ENCODE measurements at regions not wholly inside any gene's neighbourhood (a gene's known extent, or its start where the extent isn't known, plus 50 kb on each side); places are given as distances from the start of the nearest gene placed in this dataset.
"Not testable (repeated sequence)": the region's sequence is repeated elsewhere in the genome, so short reads cannot be mapped to it uniquely, and the experiment has no call there.

DNA sequence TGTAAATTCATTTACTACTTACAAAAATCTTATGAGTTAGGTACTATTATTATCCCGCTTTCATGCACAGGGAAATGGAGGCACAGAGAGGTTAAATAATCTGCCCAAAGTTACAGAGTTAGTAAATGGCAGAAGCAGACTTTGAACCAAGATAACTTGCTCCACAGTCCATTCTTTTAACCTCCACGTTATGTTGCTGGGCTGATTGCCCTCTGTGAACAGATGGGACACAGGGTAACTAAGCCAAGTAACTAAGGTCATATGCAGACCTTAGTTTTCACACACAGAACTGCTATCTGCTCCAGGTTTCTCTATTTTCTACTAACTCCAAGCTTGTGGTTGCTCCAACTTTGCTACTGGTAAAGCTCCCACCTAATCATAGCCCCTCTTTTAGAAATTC is 147.1 kb upstream of the IFNG-AS1 start:
- DNase-seq (ENCODE audit: low spot score), result no peak

DNA sequence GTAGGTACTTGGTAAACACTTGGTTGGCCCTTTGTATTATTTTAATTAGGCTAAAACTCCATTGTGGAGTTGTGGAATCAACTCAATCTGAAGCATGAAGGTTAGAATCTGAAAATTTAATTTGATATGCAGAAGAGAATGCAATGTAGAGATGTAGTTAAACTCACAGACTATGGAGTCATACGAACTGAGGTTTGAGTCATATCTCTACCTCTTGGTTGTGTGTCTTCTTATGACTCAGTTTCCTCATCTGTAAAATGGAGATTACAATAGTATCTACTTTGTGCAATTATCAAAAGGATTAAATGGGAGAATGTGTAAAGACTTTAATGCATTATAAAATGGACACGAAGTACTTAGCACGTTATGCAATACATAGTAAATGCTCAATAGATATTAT is 146.0 kb upstream of the IFNG-AS1 start:
- no peak for DNase-seq (ENCODE audit: low spot score)

DNA sequence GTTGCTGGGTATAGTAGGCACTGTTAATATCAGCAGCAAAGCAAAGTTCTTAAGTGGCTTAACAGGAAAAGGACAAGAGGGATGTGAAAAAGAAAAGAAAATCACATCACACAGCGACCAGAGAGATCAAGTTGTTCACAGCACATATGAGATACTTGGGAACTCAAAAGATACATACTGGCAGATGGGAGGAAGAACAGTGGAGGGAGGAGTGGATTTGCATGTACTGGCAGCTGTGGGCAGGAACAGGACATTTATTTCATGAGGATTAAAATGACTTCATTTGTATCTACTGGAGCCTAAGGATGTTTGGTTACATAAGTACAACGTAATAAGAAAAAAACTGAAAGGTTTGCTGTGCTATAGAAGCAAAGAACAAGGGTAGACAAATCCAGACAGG is 136.5 kb upstream of the IFNG-AS1 start:
- no peak for DNase-seq (ENCODE audit: low spot score)

DNA sequence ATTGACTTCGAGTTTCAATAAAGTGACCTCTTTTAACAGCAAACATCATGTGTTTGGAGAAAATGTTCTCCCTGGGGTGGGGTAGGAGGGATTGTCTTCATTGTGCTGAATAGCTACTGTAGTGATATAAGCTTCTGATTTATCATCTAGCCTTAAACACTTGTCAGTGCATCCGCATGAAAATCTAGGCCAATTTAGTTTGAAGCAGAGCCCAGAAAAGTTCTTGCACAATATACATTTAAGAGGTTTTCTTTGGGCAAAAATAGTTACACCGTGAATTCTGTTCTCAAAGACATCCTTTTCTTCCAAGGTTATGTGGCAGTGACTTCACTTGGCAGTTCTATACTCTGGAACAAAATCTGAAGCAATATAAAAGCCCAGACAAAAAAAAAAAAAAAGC is 136.0 kb upstream of the IFNG-AS1 start:
- DNase-seq (ENCODE audit: low spot score), result no peak

DNA sequence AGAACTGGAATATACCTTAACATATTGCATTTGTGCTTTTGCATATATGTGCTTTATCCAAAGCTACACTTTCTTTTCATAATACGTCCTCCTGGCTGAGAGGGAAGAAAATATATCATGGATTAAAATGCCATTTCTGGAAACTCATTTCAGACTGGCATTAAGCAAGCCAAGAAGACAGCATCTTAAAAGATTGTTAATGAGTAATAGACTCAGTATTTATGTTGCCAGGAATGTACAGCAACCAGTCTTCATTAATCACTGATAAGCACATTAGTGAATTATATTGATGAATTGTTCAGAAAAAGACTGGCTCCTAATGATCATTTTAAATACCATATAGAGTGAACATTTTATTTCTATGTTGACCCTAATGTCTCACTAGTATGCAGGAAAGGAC is 134.9 kb upstream of the IFNG-AS1 start:
- no peak for DNase-seq (ENCODE audit: low spot score)

DNA sequence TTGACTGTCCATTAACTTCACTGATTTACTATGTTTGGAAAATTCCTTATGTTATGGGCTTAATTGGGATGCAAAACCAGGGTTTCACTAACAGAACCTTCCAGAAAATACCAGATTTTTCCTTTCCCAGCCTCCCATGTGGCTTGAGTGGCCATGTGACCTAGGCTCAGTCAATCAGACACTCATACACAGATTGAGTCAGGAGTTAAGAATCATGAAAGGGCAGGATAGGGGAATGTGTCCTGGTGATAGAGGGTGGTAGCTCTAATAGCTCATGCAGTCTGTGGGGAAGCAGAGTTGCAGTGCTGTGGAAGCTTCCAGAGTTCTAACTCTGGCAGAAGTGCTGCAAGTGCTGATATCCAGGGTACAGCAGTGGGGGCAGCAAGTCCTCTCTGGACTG is 134.1 kb upstream of the IFNG-AS1 start:
- no peak for DNase-seq (ENCODE audit: low spot score)

DNA sequence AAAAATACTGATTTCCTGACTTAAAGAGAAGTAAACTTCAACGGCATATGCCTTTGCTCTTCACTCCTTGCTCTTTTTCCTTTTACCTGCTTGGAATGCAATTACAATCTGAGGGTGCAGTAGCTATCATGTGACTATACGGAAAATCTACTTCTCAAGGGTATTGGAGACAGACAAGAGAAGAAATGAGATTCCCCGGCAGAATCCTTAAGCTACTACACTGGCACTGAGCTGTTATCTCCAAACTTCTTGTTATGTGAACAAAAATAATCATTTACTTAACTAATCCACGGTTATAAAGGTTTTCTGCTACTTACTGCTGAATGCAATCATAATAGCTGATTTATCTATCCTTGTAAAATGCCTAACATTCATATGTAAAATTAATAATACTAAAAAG is 118.0 kb upstream of the IFNG-AS1 start:
- DNase-seq (ENCODE audit: low spot score), result no peak

DNA sequence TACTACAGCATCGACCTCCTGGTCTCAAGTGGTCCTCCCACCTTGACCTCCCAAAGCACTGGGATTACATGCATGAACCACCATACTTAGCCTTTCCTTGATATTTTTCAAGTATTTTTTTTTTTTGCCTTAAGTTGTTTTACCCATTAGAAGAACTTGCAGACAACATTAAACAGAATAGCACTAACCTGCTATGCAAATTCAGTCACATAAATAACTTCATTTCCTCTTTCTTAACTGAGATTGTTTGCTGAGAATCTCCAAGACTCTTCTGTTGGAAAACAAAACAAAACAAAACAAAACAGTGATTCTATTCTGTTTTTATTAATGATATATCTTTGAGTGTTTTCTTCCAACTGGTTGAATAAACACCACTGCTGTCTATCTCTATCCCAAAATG is 115.9 kb upstream of the IFNG-AS1 start:
- no peak for DNase-seq (ENCODE audit: low spot score)

DNA sequence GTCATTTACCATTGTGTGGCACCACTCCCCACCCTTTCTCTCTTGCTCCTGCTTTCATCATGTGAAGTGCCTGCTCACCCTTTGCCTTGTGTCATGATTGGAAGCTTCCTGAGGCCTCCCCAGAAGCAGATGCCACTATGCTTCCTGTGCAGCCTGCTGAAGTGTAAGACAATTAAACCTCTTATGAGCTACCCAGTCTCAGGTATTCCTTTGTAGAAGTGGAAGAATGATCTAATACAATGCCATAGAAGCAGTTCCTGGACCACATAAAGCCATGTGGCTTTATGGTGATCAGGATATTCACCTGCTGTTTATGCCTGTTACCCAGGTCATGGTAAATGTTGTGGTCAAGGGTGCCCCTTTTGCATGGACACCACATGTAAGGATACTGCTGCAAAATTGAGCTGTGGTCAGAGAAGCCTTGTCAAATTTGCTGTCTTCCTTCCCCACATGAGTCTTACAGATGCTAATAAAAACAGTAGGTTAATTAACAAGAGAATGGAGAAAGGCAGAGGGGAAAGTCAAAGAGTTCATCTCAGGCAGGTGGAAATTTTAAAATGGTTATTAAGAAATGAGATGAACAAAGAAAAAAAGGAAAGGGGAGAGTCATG is 112.8 kb upstream of the IFNG-AS1 start:
- DNase-seq (ENCODE audit: low spot score), result no peak

DNA sequence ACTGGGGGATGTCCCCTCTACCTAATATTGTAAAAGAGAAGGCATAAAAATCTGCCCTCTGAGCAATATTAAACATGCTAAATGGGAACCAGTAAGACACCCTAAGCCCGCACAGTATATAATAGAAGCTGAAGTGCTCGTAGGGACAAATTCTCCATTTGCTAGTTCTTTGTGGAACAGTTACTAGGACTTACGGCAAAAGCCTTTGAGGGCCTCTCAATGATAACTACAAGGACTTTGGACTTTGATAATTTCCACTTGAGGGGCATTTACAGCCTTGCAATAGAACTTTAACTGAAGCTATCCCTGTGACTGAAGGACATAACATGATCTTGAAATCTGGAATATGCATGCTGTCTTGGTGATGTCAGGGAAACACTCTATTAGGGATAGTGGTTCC is 111.5 kb upstream of the IFNG-AS1 start:
- no peak for DNase-seq (ENCODE audit: low spot score)

DNA sequence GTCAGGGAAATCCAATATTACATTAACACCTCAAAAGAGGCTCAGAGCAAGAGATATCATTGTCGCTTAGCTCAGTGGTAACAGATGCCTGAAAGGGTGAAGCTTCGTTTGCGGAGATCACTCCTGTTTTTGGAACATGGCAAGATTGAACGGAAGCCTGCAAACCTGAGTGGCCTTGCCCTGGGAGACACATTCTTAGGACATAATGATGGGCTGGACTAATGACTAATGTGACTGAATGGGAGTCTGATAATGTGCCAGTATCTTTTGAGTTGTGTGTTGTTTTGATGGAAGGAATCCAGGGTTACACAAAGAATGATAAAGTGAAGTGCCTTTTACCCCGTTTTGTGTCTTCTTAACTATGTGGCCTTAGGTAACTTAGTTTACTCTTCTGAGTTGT is 109.3 kb upstream of the IFNG-AS1 start:
- no peak for DNase-seq (ENCODE audit: low spot score)

DNA sequence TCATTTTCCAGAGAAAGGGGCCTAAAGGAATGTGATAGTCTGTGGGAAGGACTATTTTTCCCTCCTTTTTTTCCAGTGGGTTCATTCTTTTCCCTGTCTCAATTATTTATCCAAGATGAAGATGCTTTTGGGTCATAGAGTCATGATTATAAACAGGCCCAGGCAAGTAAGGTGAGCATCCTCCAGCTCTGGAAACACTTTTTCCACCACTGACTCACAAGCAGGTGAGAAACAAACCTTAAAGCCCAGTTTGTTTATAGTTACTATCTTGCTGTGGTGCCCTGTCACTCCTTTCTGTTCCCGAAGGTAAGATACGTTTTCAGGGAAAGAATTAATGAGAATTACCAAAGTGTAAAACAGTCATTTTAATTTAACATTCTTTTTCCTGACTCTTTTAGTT is 107.7 kb upstream of the IFNG-AS1 start:
- no peak for DNase-seq (ENCODE audit: low spot score)

DNA sequence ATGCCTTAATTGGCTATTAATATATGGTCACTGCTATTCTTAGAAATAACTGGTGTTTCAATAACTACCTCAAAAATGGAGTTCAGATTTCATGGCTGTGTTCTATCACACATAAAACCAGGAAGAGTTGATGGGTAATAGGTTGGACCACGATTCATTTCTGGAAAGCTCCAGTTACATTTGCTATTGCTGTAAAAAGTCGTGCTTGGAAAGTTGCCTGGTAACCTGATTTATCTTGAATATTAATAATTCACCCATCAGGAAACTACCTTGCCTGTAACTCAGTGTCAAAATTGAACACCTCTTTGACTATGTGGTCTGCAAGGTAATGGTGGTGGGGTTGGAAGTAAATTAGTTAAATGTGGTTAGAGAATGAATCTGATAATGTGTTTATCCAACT is 104.7 kb upstream of the IFNG-AS1 start:
- no peak for DNase-seq (ENCODE audit: low spot score)

DNA sequence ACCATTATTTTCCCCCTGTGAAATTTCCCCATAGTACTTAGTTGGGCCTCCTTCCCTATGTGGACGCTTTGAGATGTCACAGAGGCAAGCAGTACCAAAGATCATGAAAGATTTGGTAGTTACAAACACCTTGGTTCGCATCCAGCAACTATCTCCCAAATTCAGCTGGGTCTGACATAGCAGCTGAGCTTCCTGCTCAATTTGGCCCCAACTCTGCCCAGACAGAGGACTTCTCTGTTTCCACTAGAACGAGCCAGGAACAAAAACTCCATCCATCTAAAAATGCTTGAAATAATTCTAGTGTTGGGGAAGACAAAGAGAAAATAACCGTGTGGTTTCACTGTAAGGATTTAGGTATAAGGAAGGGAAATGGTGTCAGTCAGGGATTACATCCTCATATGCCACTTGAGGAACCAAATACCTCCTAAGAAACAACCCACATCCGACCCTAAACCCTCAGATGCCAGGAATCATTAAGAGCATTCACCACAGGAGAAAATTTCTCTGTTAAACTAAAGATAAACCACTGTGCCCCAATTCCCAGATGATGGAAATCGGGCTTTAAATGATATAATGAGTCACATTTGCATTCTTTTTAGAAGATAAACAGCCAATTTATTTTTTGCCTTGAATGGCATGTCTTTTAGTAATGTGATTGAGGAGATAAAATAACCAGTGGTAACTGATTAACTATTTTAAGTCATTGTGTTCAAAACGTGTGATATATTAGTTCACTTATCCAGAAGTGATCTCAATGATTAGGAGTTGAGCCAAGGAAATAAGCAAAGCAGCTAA is 103.7 kb upstream of the IFNG-AS1 start:
- DNase-seq (ENCODE audit: low spot score), result no peak

DNA sequence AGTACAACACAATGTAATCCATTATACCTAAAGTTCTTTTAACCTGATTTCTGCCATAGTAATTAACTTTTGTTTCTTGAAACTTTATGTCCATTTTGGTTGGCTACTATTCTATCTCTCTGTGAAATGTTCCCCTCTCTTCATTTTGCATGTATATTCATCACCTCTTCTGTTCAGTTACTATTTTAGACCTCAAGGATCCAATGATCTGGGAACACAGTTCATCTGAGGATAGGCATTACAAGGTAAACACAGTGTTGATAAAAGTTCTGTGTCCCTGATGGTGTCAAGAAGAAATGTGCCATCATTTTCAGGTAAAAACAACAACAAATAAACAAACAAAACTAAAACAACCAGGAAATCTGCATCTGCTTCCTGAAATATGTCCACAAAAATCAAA is 102.2 kb upstream of the IFNG-AS1 start:
- no peak for DNase-seq (ENCODE audit: low spot score)

DNA sequence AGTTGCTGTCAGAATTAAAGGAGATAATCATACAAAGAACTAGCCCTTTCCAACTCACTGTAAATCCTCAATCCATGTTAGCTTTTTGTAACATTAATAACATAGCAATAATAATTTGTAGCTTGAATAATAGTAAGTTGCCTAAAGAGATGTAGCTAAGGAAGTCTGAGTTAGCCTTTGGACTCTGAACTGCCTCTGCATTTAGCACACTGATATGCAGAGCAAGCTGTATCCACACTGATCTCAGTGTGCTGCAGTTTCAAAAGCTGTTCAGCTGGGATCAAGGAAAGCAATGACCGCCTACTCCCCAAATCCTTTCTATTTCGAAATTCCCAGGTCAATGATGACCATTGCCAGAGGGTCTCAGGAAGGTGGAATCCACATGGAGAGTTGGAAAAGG is 99.3 kb upstream of the IFNG-AS1 start:
- no peak for DNase-seq (ENCODE audit: low spot score)

DNA sequence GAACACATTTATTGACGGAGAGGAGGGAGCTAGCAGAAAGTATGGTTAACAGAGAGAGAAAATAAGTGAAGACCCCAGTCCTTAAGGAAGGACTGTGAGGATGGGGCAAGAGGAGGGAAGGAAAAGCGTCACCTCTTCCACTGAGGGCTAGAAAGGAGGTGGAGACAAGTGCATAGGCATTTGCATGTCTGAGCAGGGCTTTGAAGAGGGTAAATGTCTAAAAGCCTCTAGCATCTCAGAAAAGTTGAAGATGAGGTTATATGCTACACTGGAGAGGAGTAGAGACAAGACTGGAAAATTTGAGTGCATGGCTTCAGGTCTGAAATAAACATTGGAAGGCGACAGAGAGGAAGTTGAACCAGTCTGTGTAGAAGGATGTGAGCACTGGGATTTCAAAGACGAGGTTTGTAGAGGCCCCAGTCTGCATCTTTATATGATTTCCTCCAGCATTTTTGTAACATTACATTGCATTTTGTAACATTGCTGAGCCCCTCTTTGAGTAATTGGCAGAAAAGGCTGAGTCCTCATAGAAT is 98.5 kb upstream of the IFNG-AS1 start:
- no peak for DNase-seq (ENCODE audit: low spot score)

DNA sequence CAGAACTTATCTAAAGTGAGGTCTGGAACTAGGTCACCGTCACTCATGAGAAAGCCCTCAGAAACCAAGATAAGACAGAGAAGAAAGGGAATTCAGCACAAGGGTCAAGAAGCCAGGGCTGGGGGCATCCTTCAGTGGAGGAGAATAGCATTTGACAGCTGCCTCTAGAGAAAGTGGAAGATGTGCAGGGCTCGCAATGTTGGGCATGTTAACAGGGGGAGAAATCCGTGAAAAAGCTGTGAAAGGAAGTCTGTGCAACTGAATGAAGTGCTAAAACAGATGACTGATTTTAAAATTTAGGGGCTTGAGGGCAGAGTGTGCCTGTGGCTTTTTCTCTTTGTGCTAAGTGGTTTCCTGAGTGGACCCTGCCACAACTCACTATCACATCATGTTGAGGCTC is 97.7 kb upstream of the IFNG-AS1 start:
- no peak for DNase-seq (ENCODE audit: low spot score)

DNA sequence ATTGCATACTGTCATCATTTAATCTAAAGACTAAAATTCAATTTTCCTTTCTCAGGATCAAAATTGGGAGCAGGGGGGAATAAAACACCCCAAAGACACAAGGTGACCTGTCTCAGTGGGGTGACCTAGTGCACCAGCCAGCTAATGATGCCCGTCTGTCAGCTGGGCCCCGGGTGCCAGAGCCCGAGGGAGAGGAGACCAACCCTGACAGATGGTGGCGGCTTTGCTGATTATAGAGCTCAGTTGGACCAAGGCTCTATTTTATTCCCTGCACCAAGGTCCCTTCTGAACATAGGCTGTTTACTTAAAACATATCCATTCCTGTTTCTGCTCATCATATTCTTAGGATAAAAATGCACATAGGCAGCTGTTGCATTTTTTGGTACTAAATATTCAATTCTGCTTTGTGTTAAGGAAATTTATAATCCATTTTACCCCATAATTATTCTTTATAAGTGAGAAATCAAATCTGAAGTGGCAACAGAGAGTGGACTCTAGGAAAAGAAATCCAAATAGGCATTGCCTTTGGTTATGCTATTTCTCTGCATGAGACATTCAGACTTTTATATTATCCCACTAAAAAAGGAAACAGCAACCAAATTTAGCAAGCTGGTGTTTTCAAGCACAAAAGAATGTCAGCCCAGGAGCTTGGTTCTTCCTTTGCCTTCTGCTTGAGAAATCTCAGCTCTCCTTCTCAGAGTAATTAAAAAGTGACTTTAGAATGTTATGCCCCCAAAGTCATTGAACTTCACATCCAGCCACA is 96.8 kb upstream of the IFNG-AS1 start:
- DNase-seq (ENCODE audit: low spot score), result no peak

DNA sequence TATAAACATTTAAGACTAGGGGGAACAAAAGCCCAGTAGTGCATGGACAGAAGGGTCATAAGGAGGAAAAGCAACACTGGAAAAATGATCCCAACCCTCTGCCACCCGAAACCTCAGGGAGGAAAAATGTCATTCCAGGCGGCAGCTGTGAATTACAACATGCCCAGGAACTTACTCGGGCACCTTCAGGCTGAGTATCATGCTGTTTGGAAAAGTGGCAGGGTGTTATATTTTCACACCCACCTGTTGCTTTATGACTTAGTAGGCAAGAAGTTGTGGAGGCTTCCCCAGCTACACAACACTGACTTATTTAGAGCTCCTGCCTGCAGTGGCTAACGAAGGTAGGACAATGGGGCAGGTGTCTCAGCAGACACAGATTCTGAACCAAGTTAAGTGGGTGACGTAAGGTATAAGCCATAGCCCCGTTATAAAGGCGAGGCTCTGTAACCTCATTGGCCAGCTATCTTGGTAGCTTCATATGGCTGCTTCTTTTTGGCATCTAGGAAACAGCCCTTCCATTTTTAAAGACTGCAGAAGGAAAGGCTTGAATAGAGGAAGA is 96.1 kb upstream of the IFNG-AS1 start:
- DNase-seq (ENCODE audit: low spot score), result no peak

DNA sequence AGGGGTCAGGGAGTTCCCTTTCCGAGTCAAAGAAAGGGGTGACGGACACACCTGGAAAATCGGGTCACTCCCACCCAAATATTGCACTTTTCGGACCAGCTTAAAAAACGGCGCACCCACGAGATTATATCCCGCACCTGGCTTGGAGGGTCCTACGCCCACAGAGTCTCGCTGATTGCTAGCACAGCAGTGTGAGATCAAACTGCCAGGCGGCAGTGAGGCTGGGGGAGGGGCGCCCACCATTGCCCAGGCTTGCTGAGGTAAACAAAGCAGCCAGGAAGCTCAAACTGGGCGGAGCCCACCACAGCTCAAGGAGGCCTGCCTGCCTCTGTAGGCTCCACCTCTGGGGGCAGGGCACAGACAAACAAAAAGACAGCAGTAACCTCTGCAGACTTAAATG is 88.8 kb upstream of the IFNG-AS1 start:
- DNase-seq (ENCODE audit: low spot score), result not testable (repeated sequence)

DNA sequence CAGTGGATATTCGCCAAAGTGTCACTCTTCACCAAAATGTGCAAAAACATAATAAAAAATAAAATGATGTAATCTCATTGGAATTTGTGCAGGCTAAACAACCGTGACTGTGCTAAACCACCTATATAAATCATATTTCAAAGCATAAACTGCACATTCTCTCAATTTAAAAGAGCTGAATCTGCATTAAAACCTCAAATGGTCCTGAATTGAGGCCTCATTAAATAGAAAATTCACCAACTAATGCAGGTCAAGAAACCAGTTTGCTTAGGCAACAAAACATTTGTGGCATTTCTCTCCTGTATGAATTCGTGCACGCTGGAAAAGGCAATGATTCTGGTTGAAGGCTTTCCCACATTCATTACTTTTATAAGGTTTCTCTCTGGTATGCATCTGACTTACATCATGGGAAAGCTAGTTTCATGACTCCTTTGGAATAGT is 80.1 kb upstream of the IFNG-AS1 start:
- DNase-seq (ENCODE audit: low spot score), result no peak
